ENCODE measurements at regions not wholly inside any gene's neighbourhood (a gene's known extent, or its start where the extent isn't known, plus 50 kb on each side); places are given as distances from the start of the nearest gene placed in this dataset.

DNA sequence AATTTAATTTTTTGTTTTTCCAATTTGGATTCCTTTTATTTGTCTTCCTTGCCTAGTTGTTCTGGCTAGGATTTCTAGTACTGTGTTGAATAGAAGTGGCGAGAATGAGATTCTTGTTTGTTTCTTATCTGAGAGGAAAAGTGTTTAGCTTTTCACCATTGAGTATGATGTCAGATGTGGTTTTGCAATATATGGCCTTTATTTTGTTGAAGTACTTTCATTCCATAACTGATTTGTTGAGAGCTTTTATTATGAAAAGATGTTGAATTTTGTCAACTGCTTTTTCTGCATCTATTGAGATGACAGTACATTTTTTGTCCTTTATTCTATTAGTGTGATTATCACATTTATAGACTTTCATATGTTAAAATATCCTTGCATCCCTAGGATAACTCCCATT is 462.0 kb downstream of the CCDC91 start:
- no peak for TF ChIP-seq CTCF (IDR thresholded peaks at IDR 0.05)
- TF ChIP-seq POLR2A (IDR thresholded peaks at IDR 0.05): no peak
